Astrocyte of the cerebellum (primary cell): ENCODE measurements at regions not wholly inside any gene's neighbourhood (a gene's known extent, or its start where the extent isn't known, plus 50 kb on each side); places are given as distances from the start of the nearest gene placed in this dataset.

Experiments used
- DNase-seq: peaks from one replicate; pipeline ENCODE4 v3.0.0-alpha.2; 2011; ENCODE audit warnings: low read depth
- H3K4me3 ChIP-seq: 2 replicates; pipeline ENCODE4 v1.5.1; 2011; ENCODE audit warnings: mild to moderate bottlenecking, low read depth, low read length, moderate library complexity
- in situ Hi-C: cut with HindIII; loops from 2 replicates; pipeline ENCODE4 v1.10.0; 2017; ENCODE audit warnings: low sequenced_read_pairs
- TF ChIP-seq, protein P1 (sequence below): IDR thresholded peaks from 2 replicates; pipeline ENCODE4 v1.5.1; 2012; ENCODE audit warnings: low read length, low read depth, moderate library complexity, mild to moderate bottlenecking; ENCODE audit errors: missing control alignments

DNA sequence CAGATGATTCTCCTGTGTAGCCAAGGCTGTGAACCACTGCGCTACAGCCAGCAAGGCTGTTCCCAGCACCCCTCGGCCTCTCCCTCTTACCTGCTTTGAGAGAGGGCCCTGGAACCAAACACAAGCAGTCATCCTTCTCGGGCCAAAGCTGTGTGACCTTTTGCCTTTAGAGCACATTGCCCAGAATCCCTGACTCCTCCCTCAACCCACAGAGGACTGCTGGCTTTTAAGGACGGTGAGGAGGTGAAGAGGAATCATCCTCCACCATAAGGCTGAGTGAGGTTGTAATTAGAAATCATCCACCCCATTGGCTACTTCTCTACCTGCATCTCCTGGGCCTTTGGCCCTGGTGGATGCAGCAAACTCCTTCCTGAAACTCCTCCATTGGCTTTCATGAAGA is 93.6 kb upstream of the PJA1 start:
- TF ChIP-seq, protein P1, sequence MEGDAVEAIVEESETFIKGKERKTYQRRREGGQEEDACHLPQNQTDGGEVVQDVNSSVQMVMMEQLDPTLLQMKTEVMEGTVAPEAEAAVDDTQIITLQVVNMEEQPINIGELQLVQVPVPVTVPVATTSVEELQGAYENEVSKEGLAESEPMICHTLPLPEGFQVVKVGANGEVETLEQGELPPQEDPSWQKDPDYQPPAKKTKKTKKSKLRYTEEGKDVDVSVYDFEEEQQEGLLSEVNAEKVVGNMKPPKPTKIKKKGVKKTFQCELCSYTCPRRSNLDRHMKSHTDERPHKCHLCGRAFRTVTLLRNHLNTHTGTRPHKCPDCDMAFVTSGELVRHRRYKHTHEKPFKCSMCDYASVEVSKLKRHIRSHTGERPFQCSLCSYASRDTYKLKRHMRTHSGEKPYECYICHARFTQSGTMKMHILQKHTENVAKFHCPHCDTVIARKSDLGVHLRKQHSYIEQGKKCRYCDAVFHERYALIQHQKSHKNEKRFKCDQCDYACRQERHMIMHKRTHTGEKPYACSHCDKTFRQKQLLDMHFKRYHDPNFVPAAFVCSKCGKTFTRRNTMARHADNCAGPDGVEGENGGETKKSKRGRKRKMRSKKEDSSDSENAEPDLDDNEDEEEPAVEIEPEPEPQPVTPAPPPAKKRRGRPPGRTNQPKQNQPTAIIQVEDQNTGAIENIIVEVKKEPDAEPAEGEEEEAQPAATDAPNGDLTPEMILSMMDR, result no peak
- no peak for DNase-seq
- in situ Hi-C loops, result no loop called here
- H3K4me3 ChIP-seq, result no peak overlapping the region

DNA sequence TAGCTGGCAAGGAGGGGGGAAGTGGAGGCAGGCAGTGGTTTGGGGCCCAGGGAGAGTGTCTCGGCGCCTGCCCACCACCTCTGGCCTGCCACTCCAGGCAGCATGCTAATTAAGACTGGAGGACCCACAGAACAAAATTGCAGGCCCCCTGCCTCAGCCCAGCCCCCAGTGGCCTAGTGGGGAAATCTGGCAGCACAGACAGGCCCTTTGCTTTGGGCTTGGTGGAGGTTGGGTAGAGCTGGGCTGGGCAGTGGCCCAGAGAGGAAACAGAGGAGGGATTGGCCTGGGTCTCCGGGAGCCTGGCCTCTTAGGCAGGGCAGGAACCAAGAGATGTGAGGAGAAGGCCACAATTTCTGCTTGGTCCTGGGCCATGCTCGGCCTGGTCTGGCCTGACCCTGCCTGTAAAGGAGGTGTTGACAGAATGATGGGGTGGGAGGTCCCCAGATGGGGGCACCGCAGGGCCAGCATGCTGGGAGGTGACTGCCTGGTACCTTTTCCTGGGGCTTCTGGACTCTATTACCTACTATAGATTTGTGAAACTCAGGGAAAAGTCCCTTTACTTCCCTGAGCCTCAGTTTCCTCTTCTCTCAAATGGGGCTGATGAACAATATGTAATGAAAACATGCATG is 92.4 kb upstream of the PJA1 start:
- no peak overlapping the region for H3K4me3 ChIP-seq
- DNase-seq, result no peak
- TF ChIP-seq, protein P1, result no peak
- in situ Hi-C loops, result no loop called here

DNA sequence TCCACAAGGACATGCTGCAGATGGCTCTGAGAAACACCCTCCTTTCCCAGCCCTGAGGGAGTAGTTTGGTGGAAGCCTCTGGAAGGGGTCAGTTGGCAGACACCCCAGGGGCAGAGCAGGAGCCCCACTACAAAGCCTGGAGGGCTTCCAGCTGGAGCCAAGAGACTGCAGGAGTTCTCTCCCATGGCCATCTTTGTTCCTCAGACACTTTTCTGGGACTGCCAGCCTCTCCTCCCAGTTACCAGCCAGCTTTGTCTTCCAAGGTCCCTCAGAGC is 91.0 kb upstream of the PJA1 start:
- no peak overlapping the region for H3K4me3 ChIP-seq
- TF ChIP-seq, protein P1, result no peak
- in situ Hi-C loops, result no loop called here
- no peak for DNase-seq

DNA sequence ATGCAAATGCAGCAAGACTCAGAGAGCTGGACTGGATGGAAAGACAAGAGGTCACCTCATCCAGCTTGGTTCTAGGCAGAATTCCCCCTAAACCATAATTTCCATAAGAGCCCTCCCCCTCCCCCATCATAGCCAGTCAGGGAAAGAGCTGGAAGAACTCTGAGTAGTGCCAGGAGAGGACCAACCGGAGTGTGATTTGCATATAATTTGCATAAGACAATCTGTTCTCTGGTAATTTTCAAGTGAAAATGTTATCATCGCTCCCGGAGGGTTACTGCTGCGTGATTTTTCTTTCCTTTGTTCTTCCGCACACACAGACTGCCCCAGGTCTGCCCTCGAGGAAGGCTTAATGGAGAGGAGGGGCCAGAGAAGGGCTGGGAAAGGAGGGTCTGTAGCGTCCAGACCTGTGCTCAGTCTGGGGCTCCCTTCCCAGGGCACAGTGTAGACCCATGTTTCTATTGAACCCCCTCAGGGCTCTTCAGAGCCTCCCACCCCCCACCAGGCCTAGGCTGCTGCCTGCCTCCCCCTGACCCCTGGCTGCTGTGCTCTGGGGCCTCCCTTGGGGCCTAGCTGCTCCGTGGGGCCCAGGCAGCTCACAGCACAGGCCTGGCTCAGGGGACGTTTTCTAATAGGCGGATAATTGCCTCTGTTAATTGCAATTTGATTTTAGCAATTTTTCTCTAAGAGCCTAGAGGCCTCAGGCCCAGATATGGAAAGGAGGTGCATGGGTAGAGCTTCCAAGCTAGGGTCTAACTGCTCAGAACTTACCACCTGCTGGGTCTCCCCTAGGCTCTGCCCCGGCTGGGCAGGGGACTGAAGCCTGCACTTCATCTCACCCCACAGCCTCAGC is 90.4 kb upstream of the PJA1 start:
- no peak for DNase-seq
- H3K4me3 ChIP-seq, result no peak overlapping the region
- TF ChIP-seq, protein P1, result no peak
- in situ Hi-C loops, result no loop called here

DNA sequence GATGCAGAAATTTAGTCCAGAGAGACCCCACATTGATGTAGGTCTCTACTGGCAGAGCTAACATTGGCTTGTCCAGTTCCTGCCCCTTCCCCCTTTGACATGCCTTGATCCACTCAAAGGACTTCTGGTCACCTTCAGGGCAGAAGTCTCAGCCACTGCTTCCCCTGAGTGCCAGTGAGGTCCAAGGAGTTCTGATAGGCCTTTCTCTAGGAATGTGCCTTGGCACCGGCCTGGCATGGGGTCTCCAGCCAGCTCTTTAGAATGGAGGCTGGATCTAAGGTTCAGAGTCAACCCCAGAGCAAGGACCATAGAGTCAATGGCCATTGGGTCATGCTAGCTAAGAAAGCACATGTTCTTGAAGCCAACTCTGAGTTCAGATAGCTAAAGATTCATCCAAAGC is 88.6 kb upstream of the PJA1 start:
- TF ChIP-seq, protein P1, result no peak
- in situ Hi-C loops, result no loop called here
- H3K4me3 ChIP-seq, result no peak overlapping the region
- no peak for DNase-seq

DNA sequence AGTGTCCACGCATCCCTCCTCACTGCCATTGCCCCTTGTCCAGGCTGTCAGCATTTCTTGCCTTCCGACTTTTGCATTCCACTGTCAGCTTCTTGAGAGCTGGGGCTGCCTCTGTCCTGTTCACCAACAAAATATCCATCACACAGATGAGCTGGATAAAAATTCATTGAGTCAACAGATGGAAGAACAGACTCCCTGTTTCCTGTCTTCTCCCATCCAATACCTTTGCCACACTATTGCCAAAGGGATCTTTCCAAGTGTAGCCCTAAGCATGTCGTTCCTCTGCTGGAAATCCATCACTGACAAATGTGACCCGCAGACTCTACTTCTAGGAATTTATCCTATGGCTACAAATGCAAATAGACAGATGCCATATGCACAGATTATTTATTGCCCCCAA is 78.0 kb upstream of the PJA1 start:
- no peak for DNase-seq
- TF ChIP-seq, protein P1, result no peak
- H3K4me3 ChIP-seq, result no peak overlapping the region
- in situ Hi-C loops, result no loop called here
